RWPE2 (cell line): ENCODE measurements at regions not wholly inside any gene's neighbourhood (a gene's known extent, or its start where the extent isn't known, plus 50 kb on each side); places are given as distances from the start of the nearest gene placed in this dataset.

ENCODE experiments used
- ATAC-seq: fragments of 200-7000 bp; cut with Tn5 transposase; 3 replicates; pipeline ENCODE4 v1.9.1; 2021; ENCODE audit warnings: low read depth
- DNase-seq: peaks from one replicate; pipeline ENCODE4 v3.0.0-alpha.2; 2020; ENCODE audit warnings: low spot score
- H3K27ac ChIP-seq: fragments of 450-650 bp; 2 replicates; pipeline ENCODE4 v1.5.1; 2017; ENCODE audit warnings: mild to moderate bottlenecking; ENCODE audit not compliant: poor library complexity, severe bottlenecking
- H3K27me3 ChIP-seq: fragments of 250-450 bp; sonication (Bioruptor Pico); 2 replicates; pipeline ENCODE4 v1.5.1; 2021; ENCODE audit warnings: mild to moderate bottlenecking, moderate library complexity; ENCODE audit not compliant: insufficient read depth, poor library complexity, severe bottlenecking
- H3K36me3 ChIP-seq: fragments of 250-450 bp; sonication (Bioruptor Pico); 2 replicates; pipeline ENCODE4 v1.5.1; 2020; ENCODE audit warnings: low read depth, mild to moderate bottlenecking, moderate library complexity
- H3K4me1 ChIP-seq: fragments of 250-450 bp; sonication (Bioruptor Pico); 2 replicates; pipeline ENCODE4 v1.5.1; 2021; ENCODE audit warnings: mild to moderate bottlenecking, moderate library complexity; ENCODE audit not compliant: insufficient read depth, poor library complexity, severe bottlenecking
- H3K4me3 ChIP-seq: fragments of 250-450 bp; sonication (Bioruptor Pico); 2 replicates; pipeline ENCODE4 v1.5.1; 2021; ENCODE audit warnings: mild to moderate bottlenecking, moderate library complexity; ENCODE audit not compliant: severe bottlenecking
- H3K9me3 ChIP-seq: fragments of 250-450 bp; sonication (Bioruptor Pico); 2 replicates; pipeline ENCODE4 v1.5.1; 2021; ENCODE audit warnings: mild to moderate bottlenecking, moderate library complexity; ENCODE audit not compliant: severe bottlenecking
- TF ChIP-seq, protein P1 (sequence below): fragments of 450-650 bp; IDR thresholded peaks from one replicate; pipeline ENCODE4 v1.5.1; 2017; ENCODE audit warnings: mild to moderate bottlenecking, moderate library complexity; ENCODE audit not compliant: poor library complexity, severe bottlenecking

DNA sequence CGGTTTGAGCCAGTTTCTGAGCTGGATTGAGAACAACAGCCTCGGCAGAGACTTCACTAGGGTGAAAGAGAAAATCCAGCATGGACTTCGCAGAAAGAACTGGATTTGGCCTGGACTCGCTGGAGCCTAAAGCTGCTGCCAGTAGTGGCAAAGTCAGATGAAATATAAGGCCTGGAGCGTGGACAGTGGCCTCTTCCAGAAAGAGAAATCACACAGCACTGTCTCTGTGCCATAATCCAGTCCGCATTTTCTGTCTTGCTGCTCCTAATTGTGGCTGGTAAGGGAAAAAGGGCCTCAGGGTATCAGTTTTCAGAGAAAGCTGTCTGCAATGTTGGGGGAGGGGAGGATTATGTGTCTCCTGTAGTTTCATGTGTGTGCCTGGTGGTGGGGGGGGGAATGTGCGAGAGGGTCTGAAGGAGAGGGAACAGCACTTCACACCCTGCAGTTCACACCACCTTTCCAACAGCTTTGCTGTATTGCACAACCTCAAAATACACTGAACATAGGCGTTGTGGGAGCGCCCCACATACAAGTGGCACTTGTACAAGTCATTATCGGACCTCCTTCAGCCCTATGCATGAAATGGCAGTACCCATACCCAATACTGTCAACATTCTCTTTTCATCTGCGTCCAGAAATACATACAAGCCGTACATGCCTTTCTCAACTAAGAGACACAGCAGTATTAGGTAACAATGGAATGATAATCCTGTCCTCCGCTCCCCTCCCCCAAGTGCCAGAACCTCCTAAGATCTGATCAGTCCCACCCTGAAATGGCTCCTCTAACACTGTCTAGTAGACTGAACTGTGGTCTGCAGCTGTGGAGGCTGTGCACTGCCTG lies 107.5 kb upstream of the ATF7IP start:
- peak overlapping the region; percentile 90 for H3K27ac ChIP-seq
- TF ChIP-seq, protein P1, sequence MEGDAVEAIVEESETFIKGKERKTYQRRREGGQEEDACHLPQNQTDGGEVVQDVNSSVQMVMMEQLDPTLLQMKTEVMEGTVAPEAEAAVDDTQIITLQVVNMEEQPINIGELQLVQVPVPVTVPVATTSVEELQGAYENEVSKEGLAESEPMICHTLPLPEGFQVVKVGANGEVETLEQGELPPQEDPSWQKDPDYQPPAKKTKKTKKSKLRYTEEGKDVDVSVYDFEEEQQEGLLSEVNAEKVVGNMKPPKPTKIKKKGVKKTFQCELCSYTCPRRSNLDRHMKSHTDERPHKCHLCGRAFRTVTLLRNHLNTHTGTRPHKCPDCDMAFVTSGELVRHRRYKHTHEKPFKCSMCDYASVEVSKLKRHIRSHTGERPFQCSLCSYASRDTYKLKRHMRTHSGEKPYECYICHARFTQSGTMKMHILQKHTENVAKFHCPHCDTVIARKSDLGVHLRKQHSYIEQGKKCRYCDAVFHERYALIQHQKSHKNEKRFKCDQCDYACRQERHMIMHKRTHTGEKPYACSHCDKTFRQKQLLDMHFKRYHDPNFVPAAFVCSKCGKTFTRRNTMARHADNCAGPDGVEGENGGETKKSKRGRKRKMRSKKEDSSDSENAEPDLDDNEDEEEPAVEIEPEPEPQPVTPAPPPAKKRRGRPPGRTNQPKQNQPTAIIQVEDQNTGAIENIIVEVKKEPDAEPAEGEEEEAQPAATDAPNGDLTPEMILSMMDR: no peak
- peak; percentile 82 for ATAC-seq
- peak; percentile 59 for DNase-seq
- peaks cover 33% of the 10 kb centered on the region for H3K4me1 ChIP-seq
- H3K27me3 ChIP-seq: no peaks in the 10 kb centered on the region
- H3K36me3 ChIP-seq: no peaks in the 10 kb centered on the region
- H3K4me3 ChIP-seq: no peak overlapping the region
- no peaks in the 10 kb centered on the region for H3K9me3 ChIP-seq

DNA sequence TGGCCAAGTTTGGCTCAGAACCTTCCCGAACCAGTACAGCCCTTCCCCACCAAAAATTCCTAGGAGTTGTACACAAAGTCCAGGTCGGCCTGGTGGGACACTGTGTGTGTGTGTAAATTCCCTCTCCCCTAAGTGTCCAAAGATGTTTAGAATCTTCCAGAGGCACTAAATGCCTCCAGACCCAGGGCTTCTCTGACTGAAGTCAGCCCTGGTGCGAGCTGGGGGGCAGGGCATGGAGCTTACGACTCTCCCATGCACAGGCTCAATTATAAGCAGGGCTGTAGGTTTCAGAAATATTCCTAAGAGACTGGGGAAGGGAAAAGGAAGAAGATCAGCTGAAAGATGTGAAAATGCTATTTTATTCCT lies 106.9 kb upstream of the ATF7IP start:
- Histone ChIP-seq H3K4me3 (no peak overlapping the region), H3K27me3 (no peaks in the 10 kb centered on the region), H3K9me3 (no peaks in the 10 kb centered on the region), H3K27ac (peak overlapping the region; percentile 90), H3K4me1 (peaks cover 33% of the 10 kb centered on the region), H3K36me3 (no peaks in the 10 kb centered on the region)
- ATAC-seq (no peak), DNase-seq (no peak)
- TF ChIP-seq, protein P1: no peak

DNA sequence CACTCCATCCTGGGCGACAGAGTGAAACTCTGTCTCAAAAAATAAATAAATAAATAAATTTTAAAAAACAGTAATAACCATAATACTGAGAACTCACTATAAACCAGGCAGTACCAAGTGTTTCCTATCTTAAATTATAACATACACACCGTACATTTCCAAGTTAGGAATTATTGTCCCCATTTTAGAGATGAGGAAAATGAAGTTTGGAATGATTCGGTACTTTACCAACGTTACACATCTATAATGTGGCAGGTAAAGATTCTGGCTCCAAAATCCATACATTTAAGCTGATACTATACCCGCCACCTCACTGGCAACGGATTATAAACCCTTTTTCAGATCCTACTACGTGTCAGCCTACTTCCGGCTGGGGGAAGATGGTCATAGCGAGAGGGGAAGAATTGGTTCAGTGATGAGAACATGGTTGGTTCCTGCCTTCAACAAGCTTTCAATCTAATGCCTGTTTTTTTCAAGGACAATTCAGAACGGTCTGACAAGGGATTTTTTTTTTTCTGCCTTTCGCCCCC lies 105.9 kb upstream of the ATF7IP start:
- H3K4me1 ChIP-seq: peaks cover 33% of the 10 kb centered on the region
- no peaks in the 10 kb centered on the region for H3K36me3 ChIP-seq
- no peaks in the 10 kb centered on the region for H3K9me3 ChIP-seq
- peak overlapping the region; percentile 90 for H3K27ac ChIP-seq
- H3K27me3 ChIP-seq: no peaks in the 10 kb centered on the region
- TF ChIP-seq, protein P1: no peak
- DNase-seq: no peak
- H3K4me3 ChIP-seq: no peak overlapping the region
- ATAC-seq: no peak

DNA sequence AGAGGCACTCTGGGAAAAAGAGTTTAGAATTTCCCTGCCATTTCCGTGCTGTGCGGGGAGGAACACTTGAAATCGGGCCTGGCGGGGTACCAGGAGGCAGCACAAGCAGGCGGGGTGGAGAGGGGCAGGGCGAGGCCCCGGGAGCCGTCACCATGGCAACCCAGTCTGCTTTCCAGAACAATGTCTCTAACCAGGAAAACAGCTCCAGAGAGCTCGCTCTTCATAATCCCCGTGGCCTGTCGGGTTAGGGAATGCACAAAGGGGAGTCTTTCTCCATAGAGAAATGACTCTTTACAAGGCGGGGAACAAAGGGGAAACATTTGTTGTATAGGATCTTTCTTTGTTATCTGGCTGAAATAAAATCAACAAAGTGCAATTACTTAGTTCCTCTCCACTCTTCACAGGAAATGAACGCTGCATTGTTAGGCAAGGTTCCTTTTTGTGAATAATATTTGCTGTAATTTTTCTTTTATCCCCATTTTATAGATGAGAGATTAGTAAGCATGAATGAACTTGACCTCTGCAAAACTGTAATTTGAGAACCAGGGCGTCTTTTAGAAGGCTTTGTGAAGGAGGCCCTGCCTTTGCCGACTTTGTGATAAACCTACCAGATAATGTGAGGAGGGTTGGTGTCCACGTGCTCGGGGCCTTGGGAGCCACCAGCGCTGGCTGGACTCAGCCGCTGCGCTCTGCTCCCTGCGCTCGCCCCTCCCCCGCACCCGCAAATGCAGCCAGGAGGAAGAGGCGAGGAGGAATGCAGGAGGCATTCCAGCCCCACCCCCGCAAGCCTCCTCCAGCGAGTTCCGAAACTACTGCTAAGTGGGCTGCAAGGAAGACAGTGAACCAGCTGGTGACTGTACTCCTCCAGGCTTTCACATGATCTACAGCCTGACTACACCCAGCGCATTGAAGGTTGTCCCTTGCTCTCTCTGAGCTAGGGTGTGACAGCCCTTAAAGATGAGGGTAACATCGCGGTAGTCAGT lies 105.2 kb upstream of the ATF7IP start:
- Histone ChIP-seq H3K4me3 (no peak overlapping the region), H3K27ac (peak overlapping the region; percentile 90), H3K9me3 (no peaks in the 10 kb centered on the region), H3K27me3 (no peaks in the 10 kb centered on the region), H3K36me3 (no peaks in the 10 kb centered on the region), H3K4me1 (peaks cover 33% of the 10 kb centered on the region)
- peak; percentile 69 for ATAC-seq
- DNase-seq: peak; percentile 78
- TF ChIP-seq, protein P1: no peak
